ENCODE measurements at regions not wholly inside any gene's neighbourhood (a gene's known extent, or its start where the extent isn't known, plus 50 kb on each side); places are given as distances from the start of the nearest gene placed in this dataset.

DNA sequence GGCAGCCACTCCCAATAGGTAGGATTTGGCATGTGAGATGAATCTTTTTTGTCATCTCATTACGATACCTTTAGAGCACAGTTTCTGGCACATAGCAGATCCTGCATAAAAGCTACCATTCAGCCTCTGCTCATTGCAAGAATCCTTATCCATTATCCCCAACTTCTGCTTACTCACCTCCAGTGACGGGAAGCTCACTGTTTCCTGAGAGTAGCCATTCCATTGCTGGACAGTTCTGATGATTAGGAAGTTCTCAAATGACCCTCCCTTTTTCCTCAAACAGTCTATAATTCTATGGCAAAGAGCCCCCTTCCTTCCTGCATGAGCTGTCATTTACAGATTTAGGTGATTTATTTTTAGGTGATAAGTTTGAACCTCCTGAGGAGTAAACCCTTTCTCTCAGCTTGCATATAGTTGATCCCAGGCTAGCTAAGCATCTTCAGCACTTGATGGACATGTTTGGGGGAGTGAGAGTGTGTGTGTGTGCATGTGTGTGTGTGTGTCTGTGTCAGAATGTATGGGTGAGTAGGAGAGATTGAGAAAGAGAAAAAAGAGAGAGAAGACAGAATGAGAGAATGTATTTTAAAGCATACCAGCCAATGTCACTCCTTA lies 109.7 kb downstream of the LSM3 start:
- Histone ChIP-seq H3K27ac (ENCODE audit: low read depth, low read length) (no peak overlapping the region), H3K79me2 (ENCODE audit: control insufficient read depth, insufficient read depth, low read length) (no peaks in the 10 kb centered on the region), H3K27me3 (ENCODE audit: insufficient read depth, low read length, poor library complexity) (no peaks in the 10 kb centered on the region), H3K4me3 (ENCODE audit: low read length) (no peak overlapping the region), H3K4me2 (ENCODE audit: low read length) (no peak overlapping the region), H2BK120ac (ENCODE audit: low read depth, low read length) (no peak overlapping the region), H3K18ac (ENCODE audit: low read length) (no peak overlapping the region), H4K8ac (ENCODE audit: low read depth, low read length) (no peak overlapping the region), H2BK5ac (ENCODE audit: low read length) (no peak overlapping the region), H3K4ac (ENCODE audit: low read depth, low read length) (no peak overlapping the region), H3K79me1 (ENCODE audit: low read length) (no peaks in the 10 kb centered on the region), H2AK5ac (ENCODE audit: low read length) (no peak overlapping the region), H3K56ac (ENCODE audit: low read length) (no peak overlapping the region), H4K5ac (ENCODE audit: low read length) (no peak overlapping the region), H3K36me3 (ENCODE audit: control insufficient read depth, insufficient read depth, low read length) (no peaks in the 10 kb centered on the region), H2BK15ac (replicated peaks; ENCODE audit: low read depth) (no peak overlapping the region), H3K23ac (ENCODE audit: low read length) (no peak overlapping the region), H3K9ac (ENCODE audit: low read length) (no peak overlapping the region), H3K4me1 (ENCODE audit: control insufficient read depth, low read depth, low read length) (peaks cover 4% of the 10 kb centered on the region)
- no peak for DNase-seq
- WGBS (ENCODE audit: extremely low coverage, insufficient coverage, low lambda C conversion rate) = no CpG with 5 or more reads among the region's 2 CpGs

GRCh38 chr3:14288833-14289451 lies 110.3 kb downstream of the LSM3 start:
- Histone ChIP-seq H4K8ac (ENCODE audit: low read depth, low read length) (no peak overlapping the region), H4K5ac (ENCODE audit: low read length) (no peak overlapping the region), H3K4me1 (ENCODE audit: control insufficient read depth, low read depth, low read length) (peaks cover 4% of the 10 kb centered on the region), H2AK5ac (ENCODE audit: low read length) (no peak overlapping the region), H3K18ac (ENCODE audit: low read length) (no peak overlapping the region), H2BK15ac (replicated peaks; ENCODE audit: low read depth) (no peak overlapping the region), H3K4me3 (ENCODE audit: low read length) (no peak overlapping the region), H2BK5ac (ENCODE audit: low read length) (no peak overlapping the region), H3K23ac (ENCODE audit: low read length) (no peak overlapping the region), H3K56ac (ENCODE audit: low read length) (no peak overlapping the region), H3K79me2 (ENCODE audit: control insufficient read depth, insufficient read depth, low read length) (no peaks in the 10 kb centered on the region), H3K79me1 (ENCODE audit: low read length) (no peaks in the 10 kb centered on the region), H2BK120ac (ENCODE audit: low read depth, low read length) (no peak overlapping the region), H3K4ac (ENCODE audit: low read depth, low read length) (no peak overlapping the region), H3K36me3 (ENCODE audit: control insufficient read depth, insufficient read depth, low read length) (no peaks in the 10 kb centered on the region), H3K27ac (ENCODE audit: low read depth, low read length) (no peak overlapping the region), H3K9ac (ENCODE audit: low read length) (no peak overlapping the region), H3K27me3 (ENCODE audit: insufficient read depth, low read length, poor library complexity) (no peaks in the 10 kb centered on the region), H3K4me2 (ENCODE audit: low read length) (no peak overlapping the region)
- WGBS (ENCODE audit: extremely low coverage, insufficient coverage, low lambda C conversion rate) = no CpG with 5 or more reads among the region's 5 CpGs
- DNase-seq = no peak

- no peak overlapping the region for H2BK15ac ChIP-seq (replicated peaks; ENCODE audit: low read depth)
- H3K36me3 ChIP-seq (ENCODE audit: control insufficient read depth, insufficient read depth, low read length) = no peaks in the 10 kb centered on the region
- no peak overlapping the region for H3K9ac ChIP-seq (ENCODE audit: low read length)
- no CpG with 5 or more reads among the region's 7 CpGs for WGBS (ENCODE audit: extremely low coverage, insufficient coverage, low lambda C conversion rate)
- H3K27me3 ChIP-seq (ENCODE audit: insufficient read depth, low read length, poor library complexity) = no peaks in the 10 kb centered on the region
- peak overlapping the region; percentile 35 for H2BK120ac ChIP-seq (ENCODE audit: low read depth, low read length)
- peak overlapping the region; percentile 20 for H3K4ac ChIP-seq (ENCODE audit: low read depth, low read length)
- H3K79me2 ChIP-seq (ENCODE audit: control insufficient read depth, insufficient read depth, low read length) = no peaks in the 10 kb centered on the region
- no peak overlapping the region for H3K23ac ChIP-seq (ENCODE audit: low read length)
- no peak overlapping the region for H4K8ac ChIP-seq (ENCODE audit: low read depth, low read length)
- peak overlapping the region; percentile 1 for H3K56ac ChIP-seq (ENCODE audit: low read length)
- no peak overlapping the region for H4K5ac ChIP-seq (ENCODE audit: low read length)
- H3K79me1 ChIP-seq (ENCODE audit: low read length) = no peaks in the 10 kb centered on the region
- H3K4me1 ChIP-seq (ENCODE audit: control insufficient read depth, low read depth, low read length) = peaks cover 4% of the 10 kb centered on the region
- H2BK5ac ChIP-seq (ENCODE audit: low read length) = no peak overlapping the region
- peak overlapping the region; percentile 11 for H2AK5ac ChIP-seq (ENCODE audit: low read length)
- H3K4me2 ChIP-seq (ENCODE audit: low read length) = no peak overlapping the region
- H3K4me3 ChIP-seq (ENCODE audit: low read length) = no peak overlapping the region
- peak; percentile 92 for DNase-seq
- peak overlapping the region; percentile 33 for H3K18ac ChIP-seq (ENCODE audit: low read length)
- H3K27ac ChIP-seq (ENCODE audit: low read depth, low read length) = no peak overlapping the region
These were observed 111.2 kb downstream of the LSM3 start for GRCh38 chr3:14289590-14290461.

DNA sequence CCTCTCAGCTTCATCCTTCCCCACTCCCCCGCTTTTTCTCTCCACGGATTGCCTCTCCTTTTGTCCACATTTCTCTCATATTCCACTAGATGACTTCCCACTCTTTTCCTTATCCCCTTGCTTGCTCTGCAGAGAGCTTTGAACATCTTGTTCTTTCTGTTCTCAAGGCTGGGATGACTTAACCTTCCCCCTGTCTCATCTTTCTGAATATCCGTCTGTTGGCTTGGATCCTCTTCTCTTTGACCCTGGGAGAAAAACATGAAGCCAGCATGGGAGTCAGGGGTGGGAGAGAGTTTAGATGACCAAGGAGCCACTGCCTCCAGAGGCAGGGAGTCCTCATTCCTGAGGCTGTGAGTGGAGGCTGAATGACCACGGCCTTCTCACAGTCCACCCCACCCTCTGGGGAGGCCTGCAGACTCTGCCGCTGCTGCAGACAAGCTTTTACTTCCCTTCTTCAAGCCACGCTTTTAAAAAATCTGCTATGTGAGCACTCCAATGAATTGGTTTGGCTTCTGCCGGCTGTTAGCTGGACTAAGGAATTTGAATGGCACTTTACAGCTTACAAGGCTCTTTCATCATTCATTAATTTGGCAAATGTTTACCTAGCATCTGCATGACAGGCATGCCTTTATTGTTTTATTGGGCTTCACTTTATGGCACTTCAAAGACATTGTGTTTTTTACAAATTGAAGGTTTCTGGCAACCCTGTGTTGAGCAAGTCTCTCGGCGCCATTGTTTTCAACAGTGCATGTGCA lies 111.6 kb upstream of the SLC6A6 start:
- Histone ChIP-seq H4K5ac (ENCODE audit: low read length) (no peak overlapping the region), H2AK5ac (ENCODE audit: low read length) (no peak overlapping the region), H3K4me2 (ENCODE audit: low read length) (no peak overlapping the region), H3K79me2 (ENCODE audit: control insufficient read depth, insufficient read depth, low read length) (no peaks in the 10 kb centered on the region), H3K23ac (ENCODE audit: low read length) (no peak overlapping the region), H3K18ac (ENCODE audit: low read length) (peak overlapping the region; percentile 33), H4K8ac (ENCODE audit: low read depth, low read length) (no peak overlapping the region), H3K4me1 (ENCODE audit: control insufficient read depth, low read depth, low read length) (peaks cover 4% of the 10 kb centered on the region), H3K56ac (ENCODE audit: low read length) (peak overlapping the region; percentile 1), H3K4ac (ENCODE audit: low read depth, low read length) (no peak overlapping the region), H3K9ac (ENCODE audit: low read length) (no peak overlapping the region), H3K27ac (ENCODE audit: low read depth, low read length) (no peak overlapping the region), H3K27me3 (ENCODE audit: insufficient read depth, low read length, poor library complexity) (no peaks in the 10 kb centered on the region), H3K36me3 (ENCODE audit: control insufficient read depth, insufficient read depth, low read length) (no peaks in the 10 kb centered on the region), H2BK15ac (replicated peaks; ENCODE audit: low read depth) (no peak overlapping the region), H3K4me3 (ENCODE audit: low read length) (no peak overlapping the region), H2BK5ac (ENCODE audit: low read length) (no peak overlapping the region), H3K79me1 (ENCODE audit: low read length) (no peaks in the 10 kb centered on the region), H2BK120ac (ENCODE audit: low read depth, low read length) (no peak overlapping the region)
- DNase-seq = peak; percentile 53
- no CpG with 5 or more reads among the region's 9 CpGs for WGBS (ENCODE audit: extremely low coverage, insufficient coverage, low lambda C conversion rate)

- no peaks in the 10 kb centered on the region for H3K27me3 ChIP-seq (ENCODE audit: insufficient read depth, low read length, poor library complexity)
- H2BK5ac ChIP-seq (ENCODE audit: low read length) = no peak overlapping the region
- H3K27ac ChIP-seq (ENCODE audit: low read depth, low read length) = no peak overlapping the region
- no peak overlapping the region for H3K4ac ChIP-seq (ENCODE audit: low read depth, low read length)
- H3K4me1 ChIP-seq (ENCODE audit: control insufficient read depth, low read depth, low read length) = peaks cover 2% of the 10 kb centered on the region
- H3K18ac ChIP-seq (ENCODE audit: low read length) = no peak overlapping the region
- H3K4me2 ChIP-seq (ENCODE audit: low read length) = no peak overlapping the region
- WGBS (ENCODE audit: extremely low coverage, insufficient coverage, low lambda C conversion rate) = no CpG with 5 or more reads among the region's 3 CpGs
- no peak overlapping the region for H2AK5ac ChIP-seq (ENCODE audit: low read length)
- H2BK120ac ChIP-seq (ENCODE audit: low read depth, low read length) = no peak overlapping the region
- H3K4me3 ChIP-seq (ENCODE audit: low read length) = no peak overlapping the region
- H4K8ac ChIP-seq (ENCODE audit: low read depth, low read length) = no peak overlapping the region
- H3K36me3 ChIP-seq (ENCODE audit: control insufficient read depth, insufficient read depth, low read length) = no peaks in the 10 kb centered on the region
- no peak overlapping the region for H4K5ac ChIP-seq (ENCODE audit: low read length)
- no peak overlapping the region for H3K56ac ChIP-seq (ENCODE audit: low read length)
- H3K23ac ChIP-seq (ENCODE audit: low read length) = no peak overlapping the region
- H3K9ac ChIP-seq (ENCODE audit: low read length) = no peak overlapping the region
- H3K79me2 ChIP-seq (ENCODE audit: control insufficient read depth, insufficient read depth, low read length) = no peaks in the 10 kb centered on the region
- no peaks in the 10 kb centered on the region for H3K79me1 ChIP-seq (ENCODE audit: low read length)
- no peak for DNase-seq
- H2BK15ac ChIP-seq (replicated peaks; ENCODE audit: low read depth) = no peak overlapping the region
These were observed 107.4 kb upstream of the SLC6A6 start for GRCh38 chr3:14295037-14295436.
